ENCODE measurements at regions not wholly inside any gene's neighbourhood (a gene's known extent, or its start where the extent isn't known, plus 50 kb on each side); places are given as distances from the start of the nearest gene placed in this dataset.

DNA sequence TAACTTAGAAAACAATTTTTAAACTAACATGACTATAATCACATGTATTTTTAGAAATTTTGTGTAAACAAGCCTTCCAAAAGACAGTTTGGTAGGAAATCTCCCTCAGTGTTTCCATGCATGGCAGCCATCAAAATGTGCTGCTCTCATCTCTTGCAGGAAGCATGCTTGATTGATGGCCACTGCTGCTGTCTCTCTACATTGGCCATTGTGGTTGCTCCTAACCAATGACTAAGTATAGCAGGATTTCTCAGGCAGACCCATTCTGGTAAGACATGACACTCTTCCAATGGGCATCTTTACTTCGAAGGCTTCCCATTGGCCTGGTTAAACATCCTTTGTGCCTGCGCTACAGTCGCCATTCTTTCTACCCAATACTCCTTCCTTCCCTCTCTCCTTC is 78.9 kb upstream of the GUCY1A1 start:
- TF ChIP-seq, protein P1, sequence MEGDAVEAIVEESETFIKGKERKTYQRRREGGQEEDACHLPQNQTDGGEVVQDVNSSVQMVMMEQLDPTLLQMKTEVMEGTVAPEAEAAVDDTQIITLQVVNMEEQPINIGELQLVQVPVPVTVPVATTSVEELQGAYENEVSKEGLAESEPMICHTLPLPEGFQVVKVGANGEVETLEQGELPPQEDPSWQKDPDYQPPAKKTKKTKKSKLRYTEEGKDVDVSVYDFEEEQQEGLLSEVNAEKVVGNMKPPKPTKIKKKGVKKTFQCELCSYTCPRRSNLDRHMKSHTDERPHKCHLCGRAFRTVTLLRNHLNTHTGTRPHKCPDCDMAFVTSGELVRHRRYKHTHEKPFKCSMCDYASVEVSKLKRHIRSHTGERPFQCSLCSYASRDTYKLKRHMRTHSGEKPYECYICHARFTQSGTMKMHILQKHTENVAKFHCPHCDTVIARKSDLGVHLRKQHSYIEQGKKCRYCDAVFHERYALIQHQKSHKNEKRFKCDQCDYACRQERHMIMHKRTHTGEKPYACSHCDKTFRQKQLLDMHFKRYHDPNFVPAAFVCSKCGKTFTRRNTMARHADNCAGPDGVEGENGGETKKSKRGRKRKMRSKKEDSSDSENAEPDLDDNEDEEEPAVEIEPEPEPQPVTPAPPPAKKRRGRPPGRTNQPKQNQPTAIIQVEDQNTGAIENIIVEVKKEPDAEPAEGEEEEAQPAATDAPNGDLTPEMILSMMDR (conservative IDR thresholded peaks at IDR 0.05; ENCODE audit: low read depth, low read length), result no peak
- TF ChIP-seq EZH2 (IDR thresholded peaks at IDR 0.05; ENCODE audit: borderline replicate concordance, low read depth, low read length, poor library complexity, severe bottlenecking), result no peak
